ENCODE measurements at regions not wholly inside any gene's neighbourhood (a gene's known extent, or its start where the extent isn't known, plus 50 kb on each side); places are given as distances from the start of the nearest gene placed in this dataset.
"Not testable (repeated sequence)": the region's sequence is repeated elsewhere in the genome, so short reads cannot be mapped to it uniquely, and the experiment has no call there.

- no peak overlapping the region for H3K4me3 Mint-ChIP-seq
Measured at GRCh38 chr2:146433116-146433875, 1411.5 kb upstream of the ACVR2A start.

DNA sequence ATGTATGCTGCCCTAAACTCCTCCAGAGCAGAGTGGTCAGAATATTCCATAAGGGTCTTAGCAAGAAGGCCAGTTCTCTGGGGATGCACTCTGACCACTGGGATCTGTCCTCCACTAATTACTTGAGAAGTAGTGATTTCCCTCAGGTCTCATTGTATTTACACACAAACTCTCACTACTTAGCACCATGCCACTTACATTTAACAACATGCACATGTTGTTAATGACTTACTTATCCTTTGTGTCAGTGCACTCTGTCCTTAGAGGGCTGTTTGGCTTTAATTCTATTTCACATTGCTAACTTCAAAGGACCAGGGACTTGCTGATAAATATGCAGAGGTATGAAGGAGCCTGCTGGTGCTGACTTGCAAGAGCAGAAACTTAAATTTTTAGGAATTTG is 1415.5 kb upstream of the ACVR2A start:
- Mint-ChIP-seq H3K4me1 (no peaks in the 10 kb centered on the region), H3K27ac (no peak overlapping the region), H3K4me3 (no peak overlapping the region), H3K27me3 (no peaks in the 10 kb centered on the region), H3K36me3 (no peaks in the 10 kb centered on the region), H3K9me3 (peaks cover 0 to 2% (median 0%) of the 10 kb centered on the region in 3 donors)

More at GRCh38 chr2:146433116-146433875, 1411.5 kb upstream of the ACVR2A start:
- Mint-ChIP-seq H3K36me3 (peaks cover 2% of the 10 kb centered on the region), H3K27ac (no peak overlapping the region), H3K9me3 (peaks cover 0 to 1% (median 0%) of the 10 kb centered on the region in 3 donors), H3K27me3 (peaks cover 3% of the 10 kb centered on the region), H3K4me1 (no peaks in the 10 kb centered on the region)

GRCh38 chr2:146417942-146418341 is 1426.9 kb upstream of the ACVR2A start:
- H3K4me1 Mint-ChIP-seq: no peaks in the 10 kb centered on the region
- H3K27ac Mint-ChIP-seq: no peak overlapping the region
- H3K9me3 Mint-ChIP-seq: peaks cover 0 to 2% (median 0%) of the 10 kb centered on the region in 3 donors
- peaks cover 1% of the 10 kb centered on the region for H3K27me3 Mint-ChIP-seq
- H3K4me3 Mint-ChIP-seq: no peak overlapping the region
- H3K36me3 Mint-ChIP-seq: peaks cover 2% of the 10 kb centered on the region

- Mint-ChIP-seq H3K27me3 (peaks cover 1% of the 10 kb centered on the region), H3K27ac (no peak overlapping the region), H3K9me3 (peaks cover 0 to 2% (median 0%) of the 10 kb centered on the region in 3 donors), H3K4me3 (no peak overlapping the region), H3K36me3 (no peaks in the 10 kb centered on the region), H3K4me1 (no peaks in the 10 kb centered on the region)
Measured at GRCh38 chr2:146415291-146415690, 1429.5 kb upstream of the ACVR2A start.

GRCh38 chr2:146414456-146414855 is 1430.4 kb upstream of the ACVR2A start:
- H3K27ac Mint-ChIP-seq: no peak overlapping the region
- no peak overlapping the region for H3K4me3 Mint-ChIP-seq
- no peaks in the 10 kb centered on the region for H3K36me3 Mint-ChIP-seq
- peaks cover 1% of the 10 kb centered on the region for H3K27me3 Mint-ChIP-seq
- H3K9me3 Mint-ChIP-seq: peaks cover 0 to 2% (median 0%) of the 10 kb centered on the region in 3 donors
- H3K4me1 Mint-ChIP-seq: no peaks in the 10 kb centered on the region

GRCh38 chr2:146413086-146413610 is 1431.7 kb upstream of the ACVR2A start:
- no peak overlapping the region for H3K27ac Mint-ChIP-seq
- H3K4me3 Mint-ChIP-seq: no peak overlapping the region
- no peaks in the 10 kb centered on the region for H3K4me1 Mint-ChIP-seq
- no peaks in the 10 kb centered on the region for H3K36me3 Mint-ChIP-seq
- H3K9me3 Mint-ChIP-seq: peaks cover 0 to 2% (median 0%) of the 10 kb centered on the region in 3 donors
- peaks cover 1% of the 10 kb centered on the region for H3K27me3 Mint-ChIP-seq

DNA sequence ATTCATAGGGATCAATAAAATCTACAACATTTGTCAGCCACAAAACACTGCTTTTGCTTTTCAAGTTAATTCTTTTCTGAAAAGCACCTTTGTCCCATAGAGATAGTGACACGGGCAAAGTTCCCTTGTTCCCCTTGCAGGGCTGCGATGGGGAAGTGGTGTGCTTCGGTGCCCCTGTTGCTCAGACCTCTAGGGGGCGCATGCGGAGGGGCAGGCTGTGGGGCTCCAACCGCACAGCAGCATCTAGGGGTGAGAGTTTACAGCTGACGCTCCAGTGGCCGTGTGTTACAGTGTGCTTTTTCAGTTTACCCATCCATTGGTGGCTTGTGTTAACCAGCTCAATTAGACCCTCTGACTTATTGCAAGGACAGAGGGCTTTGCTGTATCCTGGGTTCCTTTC is 1432.2 kb upstream of the ACVR2A start:
- Mint-ChIP-seq H3K4me3 (no peak overlapping the region), H3K27ac (no peak overlapping the region), H3K9me3 (peaks cover 0 to 2% (median 0%) of the 10 kb centered on the region in 3 donors), H3K4me1 (no peaks in the 10 kb centered on the region), H3K27me3 (peaks cover 1% of the 10 kb centered on the region), H3K36me3 (no peaks in the 10 kb centered on the region)

DNA sequence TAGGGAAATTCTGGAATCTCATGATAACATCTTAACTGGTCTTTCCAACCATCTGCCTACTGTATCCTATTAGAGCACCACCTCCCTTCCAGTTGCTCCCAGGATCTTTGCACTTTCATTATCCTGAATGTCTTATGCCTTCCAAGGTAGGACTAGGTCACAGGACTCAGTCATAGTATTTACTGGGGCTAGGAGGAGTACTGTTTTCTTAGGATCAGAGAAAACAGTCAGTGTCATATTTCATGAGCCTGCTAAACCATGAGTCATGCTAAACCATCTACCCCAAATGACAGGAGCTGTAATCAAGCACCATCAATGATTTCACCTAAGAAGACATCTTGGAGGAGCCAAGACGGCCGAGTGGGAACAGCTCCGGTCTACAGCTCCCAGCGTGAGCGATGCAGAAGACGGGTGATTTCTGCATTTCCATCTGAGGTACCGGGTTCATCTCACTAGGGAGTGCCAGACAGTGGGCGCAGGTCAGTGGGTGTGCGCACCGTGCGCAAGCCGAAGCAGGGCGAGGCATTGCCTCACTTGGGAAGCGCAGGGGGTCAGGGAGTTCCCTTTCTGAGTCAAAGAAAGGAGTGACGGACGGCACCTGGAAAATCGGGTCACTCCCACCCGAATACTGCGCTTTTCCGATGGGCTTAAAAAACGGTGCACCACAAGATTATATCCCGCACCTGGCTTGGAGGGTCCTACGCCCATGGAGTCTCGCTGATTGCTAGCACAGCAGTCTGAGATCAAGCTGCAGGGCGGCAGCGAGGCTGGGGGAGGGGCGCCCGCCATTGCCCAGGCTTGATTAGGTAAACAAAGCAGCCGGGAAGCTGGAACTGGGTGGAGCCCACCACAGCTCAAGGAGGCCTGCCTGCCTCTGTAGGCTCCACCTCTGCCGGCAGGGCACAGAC is 1439.2 kb upstream of the ACVR2A start:
- not testable (repeated sequence) for H3K4me1 Mint-ChIP-seq, H3K4me3 Mint-ChIP-seq, H3K27ac Mint-ChIP-seq, H3K36me3 Mint-ChIP-seq, H3K27me3 Mint-ChIP-seq, H3K9me3 Mint-ChIP-seq

DNA sequence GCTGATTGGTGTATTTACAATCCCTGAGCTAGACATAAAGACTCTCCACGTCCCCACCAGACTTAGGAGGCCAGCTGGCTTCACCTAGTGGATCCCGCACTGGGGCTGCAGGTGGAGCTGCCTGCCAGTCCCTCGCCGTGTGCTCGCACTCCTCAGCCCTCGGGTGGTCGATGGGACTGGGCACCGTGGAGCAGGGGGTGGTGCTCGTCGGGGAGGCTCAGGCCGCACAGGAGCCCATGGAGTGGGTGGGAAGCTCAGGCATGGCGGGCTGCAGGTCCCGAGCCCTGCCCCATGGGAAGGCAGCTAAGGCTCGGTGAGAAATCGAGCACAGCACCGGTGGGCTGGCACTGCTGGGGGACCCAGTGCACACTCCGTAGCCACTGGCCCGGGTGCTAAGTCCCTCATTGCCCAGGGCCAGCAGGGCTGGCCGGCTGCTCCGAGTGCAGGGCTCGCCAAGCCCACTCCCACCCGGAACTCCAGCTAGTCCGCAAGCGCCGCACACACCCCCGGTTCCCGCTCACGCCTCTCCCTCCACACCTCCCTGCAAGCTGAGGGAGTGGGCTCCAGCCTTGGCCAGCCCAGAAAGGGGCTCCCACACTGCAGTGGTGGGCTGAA is 1441.2 kb upstream of the ACVR2A start:
- not testable (repeated sequence) for H3K4me3 Mint-ChIP-seq, H3K4me1 Mint-ChIP-seq, H3K27me3 Mint-ChIP-seq, H3K27ac Mint-ChIP-seq, H3K9me3 Mint-ChIP-seq, H3K36me3 Mint-ChIP-seq

- no peaks in the 10 kb centered on the region for H3K9me3 Mint-ChIP-seq
- H3K27ac Mint-ChIP-seq: no peak overlapping the region
- H3K4me1 Mint-ChIP-seq: no peaks in the 10 kb centered on the region
- H3K36me3 Mint-ChIP-seq: no peaks in the 10 kb centered on the region
- peaks cover 3% of the 10 kb centered on the region for H3K27me3 Mint-ChIP-seq
- H3K4me3 Mint-ChIP-seq: no peak overlapping the region
Measured at GRCh38 chr2:146392631-146393030, 1452.2 kb upstream of the ACVR2A start.

- no peaks in the 10 kb centered on the region for H3K36me3 Mint-ChIP-seq
- no peak overlapping the region for H3K4me3 Mint-ChIP-seq
- H3K9me3 Mint-ChIP-seq: no peaks in the 10 kb centered on the region
- H3K27ac Mint-ChIP-seq: no peak overlapping the region
- H3K27me3 Mint-ChIP-seq: peaks cover 3% of the 10 kb centered on the region
- H3K4me1 Mint-ChIP-seq: no peaks in the 10 kb centered on the region
Measured at GRCh38 chr2:146392186-146392585, 1452.6 kb upstream of the ACVR2A start.

DNA sequence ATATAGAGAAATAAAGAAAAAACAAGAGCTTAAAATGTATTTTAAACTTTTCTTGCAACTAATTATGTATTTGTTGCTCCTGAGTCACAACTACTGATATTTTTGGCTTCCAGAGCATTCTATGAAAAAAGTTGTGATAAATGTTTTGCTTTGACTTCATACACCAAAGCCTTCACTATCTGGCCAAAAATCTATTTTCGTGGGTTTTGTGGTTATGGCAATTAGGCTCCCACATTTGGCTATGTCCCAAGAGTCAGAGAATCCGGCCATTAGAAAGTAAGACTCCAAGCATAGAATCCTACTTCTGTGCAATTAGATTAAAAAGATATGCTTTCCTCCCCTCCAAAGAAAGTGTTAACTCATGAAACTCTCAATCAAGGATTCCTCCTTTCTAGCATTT is 1456.1 kb upstream of the ACVR2A start:
- Mint-ChIP-seq H3K27me3 (peaks cover 3% of the 10 kb centered on the region), H3K36me3 (no peaks in the 10 kb centered on the region), H3K4me3 (no peak overlapping the region)

DNA sequence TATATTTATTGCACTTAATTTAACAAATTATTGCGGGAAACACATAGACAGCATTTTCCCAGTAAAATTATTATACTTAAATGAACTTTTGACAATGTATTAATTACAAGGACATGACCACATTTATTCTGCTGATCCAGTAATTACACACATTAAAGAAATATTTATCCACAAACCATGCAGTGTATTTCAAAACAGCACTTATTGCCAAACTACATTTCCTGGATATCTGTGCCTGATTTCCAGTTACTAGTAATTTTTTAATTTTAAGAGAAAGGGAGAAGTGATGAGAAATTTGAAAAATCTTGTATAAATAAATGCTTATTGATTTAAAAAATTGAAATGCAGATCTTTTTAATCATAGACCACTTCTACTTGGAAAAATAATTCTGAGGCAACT is 1458.7 kb upstream of the ACVR2A start:
- H3K27ac Mint-ChIP-seq: no peak overlapping the region
- H3K9me3 Mint-ChIP-seq: no peaks in the 10 kb centered on the region
- peaks cover 5 to 12% (median 10%) of the 10 kb centered on the region in 3 donors for H3K4me1 Mint-ChIP-seq
- no peak overlapping the region for H3K4me3 Mint-ChIP-seq
- H3K36me3 Mint-ChIP-seq: no peaks in the 10 kb centered on the region
- H3K27me3 Mint-ChIP-seq: peaks cover 2% of the 10 kb centered on the region

More for the DNA sequence above, 1456.1 kb upstream of the ACVR2A start:
- Mint-ChIP-seq H3K27ac (no peak overlapping the region), H3K4me1 (peaks cover 5 to 12% (median 10%) of the 10 kb centered on the region in 3 donors), H3K9me3 (no peaks in the 10 kb centered on the region)

GRCh38 chr2:146385031-146385430 is 1459.8 kb upstream of the ACVR2A start:
- Mint-ChIP-seq H3K27me3 (peaks cover 2% of the 10 kb centered on the region), H3K36me3 (no peaks in the 10 kb centered on the region), H3K9me3 (no peaks in the 10 kb centered on the region), H3K4me3 (peak overlapping the region in 3 of 4 donors; percentile 15 to 51 (median 19)), H3K4me1 (peaks cover 5 to 12% (median 10%) of the 10 kb centered on the region in 3 donors), H3K27ac (no peak overlapping the region)

DNA sequence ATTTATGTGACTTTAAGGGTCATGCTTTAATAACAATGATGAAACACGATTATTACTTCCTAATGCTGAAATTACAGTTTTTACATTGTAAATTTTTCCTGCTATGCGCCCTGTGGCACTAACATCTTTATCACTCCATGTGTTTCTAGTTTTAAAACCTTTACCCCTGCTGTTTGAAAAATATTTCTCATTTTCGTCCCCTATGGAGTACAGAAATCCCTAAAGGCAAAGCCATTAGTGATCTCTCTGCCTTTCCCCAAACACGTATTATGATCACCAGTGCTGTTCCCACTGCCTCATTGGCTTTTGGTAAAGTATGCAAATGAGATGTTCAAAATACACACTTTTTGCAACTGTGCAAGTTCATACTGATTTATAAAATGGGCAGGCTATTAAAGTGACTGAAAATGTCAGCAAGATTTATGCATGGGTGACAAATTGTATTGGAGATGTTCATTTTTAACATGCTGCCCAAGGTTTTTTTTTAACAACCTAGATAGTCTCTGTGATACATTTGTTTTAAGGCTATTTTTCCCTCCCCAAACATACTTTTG is 1468.2 kb upstream of the ACVR2A start:
- H3K27ac Mint-ChIP-seq: no peak overlapping the region
- H3K4me1 Mint-ChIP-seq: no peaks in the 10 kb centered on the region
- H3K27me3 Mint-ChIP-seq: no peaks in the 10 kb centered on the region
- peaks cover 0 to 6% (median 2%) of the 10 kb centered on the region in 3 donors for H3K9me3 Mint-ChIP-seq
- H3K36me3 Mint-ChIP-seq: no peaks in the 10 kb centered on the region
- no peak overlapping the region for H3K4me3 Mint-ChIP-seq
